ENCODE measurements at regions not wholly inside any gene's neighbourhood (a gene's known extent, or its start where the extent isn't known, plus 50 kb on each side); places are given as distances from the start of the nearest gene placed in this dataset.

GRCh38 chr5:5011151-5011550 lies 129.0 kb upstream of the ADAMTS16 start:
- CTCF ChIA-PET = no interaction called here
- no peak for TF ChIP-seq CTCF (IDR thresholded peaks at IDR 0.05; ENCODE audit: unreplicated experiment)

GRCh38 chr5:5014586-5015235 lies 125.4 kb upstream of the ADAMTS16 start:
- no peaks in the 10 kb centered on the region for H3K27me3 Mint-ChIP-seq (ENCODE audit: unreplicated experiment)
- no peak overlapping the region for H3K4me3 Mint-ChIP-seq (ENCODE audit: low read depth, unreplicated experiment)
- intact Hi-C loops (cut with micrococcal nuclease; ENCODE audit: unreplicated experiment) = no loop called here
- peaks cover 10% of the 10 kb centered on the region for H3K9me3 Mint-ChIP-seq (ENCODE audit: low read depth, unreplicated experiment)
- H3K27ac Mint-ChIP-seq (ENCODE audit: unreplicated experiment) = no peak overlapping the region
- CTCF ChIA-PET = no interaction called here
- no peak for DNase-seq
- H3K36me3 Mint-ChIP-seq (ENCODE audit: insufficient read depth, unreplicated experiment) = no peaks in the 10 kb centered on the region
- BruUV-seq (replicated peaks) = no TSS peak
- TF ChIP-seq CTCF (IDR thresholded peaks at IDR 0.05; ENCODE audit: unreplicated experiment) = no peak
- H3K4me1 Mint-ChIP-seq (ENCODE audit: low read depth, unreplicated experiment) = no peaks in the 10 kb centered on the region

More at GRCh38 chr5:5011151-5011550, 129.0 kb upstream of the ADAMTS16 start:
- Mint-ChIP-seq H3K27ac (ENCODE audit: unreplicated experiment) (no peak overlapping the region), H3K27me3 (ENCODE audit: unreplicated experiment) (no peaks in the 10 kb centered on the region), H3K4me1 (ENCODE audit: low read depth, unreplicated experiment) (no peaks in the 10 kb centered on the region), H3K4me3 (ENCODE audit: low read depth, unreplicated experiment) (no peak overlapping the region), H3K9me3 (ENCODE audit: low read depth, unreplicated experiment) (peaks cover 11% of the 10 kb centered on the region), H3K36me3 (ENCODE audit: insufficient read depth, unreplicated experiment) (no peaks in the 10 kb centered on the region)
- no TSS peak for BruUV-seq (replicated peaks)
- intact Hi-C loops (cut with micrococcal nuclease; ENCODE audit: unreplicated experiment) = no loop called here
- DNase-seq = no peak

GRCh38 chr5:5017827-5018577 lies 122.1 kb upstream of the ADAMTS16 start:
- H3K27me3 Mint-ChIP-seq (ENCODE audit: unreplicated experiment) = no peaks in the 10 kb centered on the region
- H3K27ac Mint-ChIP-seq (ENCODE audit: unreplicated experiment) = no peak overlapping the region
- BruUV-seq (replicated peaks) = no TSS peak
- H3K4me1 Mint-ChIP-seq (ENCODE audit: low read depth, unreplicated experiment) = no peaks in the 10 kb centered on the region
- H3K9me3 Mint-ChIP-seq (ENCODE audit: low read depth, unreplicated experiment) = peaks cover 10% of the 10 kb centered on the region
- H3K36me3 Mint-ChIP-seq (ENCODE audit: insufficient read depth, unreplicated experiment) = no peaks in the 10 kb centered on the region
- H3K4me3 Mint-ChIP-seq (ENCODE audit: low read depth, unreplicated experiment) = no peak overlapping the region
- intact Hi-C loops (cut with micrococcal nuclease; ENCODE audit: unreplicated experiment) = no loop called here
- CTCF ChIA-PET = no interaction called here
- no peak for DNase-seq
- no peak for TF ChIP-seq CTCF (IDR thresholded peaks at IDR 0.05; ENCODE audit: unreplicated experiment)

GRCh38 chr5:5018578-5018970 lies 121.6 kb upstream of the ADAMTS16 start:
- no peaks in the 10 kb centered on the region for H3K4me1 Mint-ChIP-seq (ENCODE audit: low read depth, unreplicated experiment)
- no peak for TF ChIP-seq CTCF (IDR thresholded peaks at IDR 0.05; ENCODE audit: unreplicated experiment)
- no TSS peak for BruUV-seq (replicated peaks)
- no peaks in the 10 kb centered on the region for H3K27me3 Mint-ChIP-seq (ENCODE audit: unreplicated experiment)
- no peak overlapping the region for H3K4me3 Mint-ChIP-seq (ENCODE audit: low read depth, unreplicated experiment)
- no peaks in the 10 kb centered on the region for H3K36me3 Mint-ChIP-seq (ENCODE audit: insufficient read depth, unreplicated experiment)
- DNase-seq = no peak
- H3K27ac Mint-ChIP-seq (ENCODE audit: unreplicated experiment) = no peak overlapping the region
- intact Hi-C loops (cut with micrococcal nuclease; ENCODE audit: unreplicated experiment) = no loop called here
- H3K9me3 Mint-ChIP-seq (ENCODE audit: low read depth, unreplicated experiment) = peaks cover 7% of the 10 kb centered on the region
- CTCF ChIA-PET = no interaction called here
